Esophagus squamous epithelium (tissue), 4 donors: ENCODE measurements at regions not wholly inside any gene's neighbourhood (a gene's known extent, or its start where the extent isn't known, plus 50 kb on each side); places are given as distances from the start of the nearest gene placed in this dataset.

ENCODE experiments used
- POLR2A ChIP-seq, 4 donors: fragments of 450-650 bp; IDR thresholded peaks; one replicate each; pipeline ENCODE4 v1.6.1; 2017; ENCODE audit warnings: antibody characterized with exemption in 4 of 4, mild to moderate bottlenecking in 4 of 4, moderate library complexity in 3 of 4
- TF ChIP-seq, protein P1 (sequence below), 6 experiments: fragments of 450-650 bp in 4 of 6; fragments of 200-600 bp in 2 of 6; sonication (generic) in 2 of 6; IDR thresholded peaks; one replicate each; pipeline ENCODE4 v1.5.1; 2016 to 2019; ENCODE audit warnings: antibody characterized with exemption in 6 of 6, mild to moderate bottlenecking in 4 of 6, moderate library complexity in 4 of 6

DNA sequence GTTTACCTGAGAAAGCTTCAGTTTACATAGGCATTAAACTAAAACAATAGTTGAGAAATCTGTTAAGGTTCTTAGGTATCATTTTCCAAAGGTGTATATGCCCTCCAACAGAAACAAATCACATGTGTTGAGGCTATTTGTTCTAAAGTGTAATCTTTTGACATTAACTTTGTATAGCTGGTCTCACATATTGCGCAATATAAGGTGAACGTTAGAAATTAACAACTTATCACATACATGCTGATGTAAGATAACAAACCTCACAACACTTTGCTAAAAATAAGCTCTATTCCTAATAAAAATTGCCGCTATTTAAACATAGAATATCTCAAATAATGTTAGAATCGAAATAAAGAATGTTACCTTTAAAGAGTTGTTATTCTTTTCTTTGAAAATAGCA is 340.6 kb downstream of the SRGAP2C start:
- TF ChIP-seq, protein P1, sequence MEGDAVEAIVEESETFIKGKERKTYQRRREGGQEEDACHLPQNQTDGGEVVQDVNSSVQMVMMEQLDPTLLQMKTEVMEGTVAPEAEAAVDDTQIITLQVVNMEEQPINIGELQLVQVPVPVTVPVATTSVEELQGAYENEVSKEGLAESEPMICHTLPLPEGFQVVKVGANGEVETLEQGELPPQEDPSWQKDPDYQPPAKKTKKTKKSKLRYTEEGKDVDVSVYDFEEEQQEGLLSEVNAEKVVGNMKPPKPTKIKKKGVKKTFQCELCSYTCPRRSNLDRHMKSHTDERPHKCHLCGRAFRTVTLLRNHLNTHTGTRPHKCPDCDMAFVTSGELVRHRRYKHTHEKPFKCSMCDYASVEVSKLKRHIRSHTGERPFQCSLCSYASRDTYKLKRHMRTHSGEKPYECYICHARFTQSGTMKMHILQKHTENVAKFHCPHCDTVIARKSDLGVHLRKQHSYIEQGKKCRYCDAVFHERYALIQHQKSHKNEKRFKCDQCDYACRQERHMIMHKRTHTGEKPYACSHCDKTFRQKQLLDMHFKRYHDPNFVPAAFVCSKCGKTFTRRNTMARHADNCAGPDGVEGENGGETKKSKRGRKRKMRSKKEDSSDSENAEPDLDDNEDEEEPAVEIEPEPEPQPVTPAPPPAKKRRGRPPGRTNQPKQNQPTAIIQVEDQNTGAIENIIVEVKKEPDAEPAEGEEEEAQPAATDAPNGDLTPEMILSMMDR (IDR thresholded peaks at IDR 0.05), result no peak
- TF ChIP-seq POLR2A (IDR thresholded peaks at IDR 0.05), result no peak
